ENCODE measurements at regions not wholly inside any gene's neighbourhood (a gene's known extent, or its start where the extent isn't known, plus 50 kb on each side); places are given as distances from the start of the nearest gene placed in this dataset.

- no peak for TF ChIP-seq ZNF318 (CRISPR knock-in tag; IDR thresholded peaks at IDR 0.05)
These were observed 1147.2 kb downstream of the VRK1 start (continued) for GRCh38 chr14:97944380-97944779.

GRCh38 chr14:97945631-97946030 is 1148.4 kb downstream of the VRK1 start:
- Histone ChIP-seq H3K36me3 (replicated peaks in 1 of 2; ENCODE audit: control insufficient read depth in 1 of 2, insufficient read depth in 2 of 2, low read length in 2 of 2) (no peaks in the 10 kb centered on the region), H4K20me1 (ENCODE audit: insufficient read depth, low read length) (no peaks in the 10 kb centered on the region), H3K79me2 (ENCODE audit: insufficient read depth, low read length) (no peaks in the 10 kb centered on the region), H3K9me3 (ENCODE audit: low read length) (peaks cover 97% of the 10 kb centered on the region), H3K4me1 (ENCODE audit: insufficient read depth, low read length) (no peaks in the 10 kb centered on the region), H3K27ac (ENCODE audit: extremely low read length, insufficient read depth, low read length) (no peak overlapping the region), H2AFZ (ENCODE audit: low read length) (no peak overlapping the region), H3K27me3 (ENCODE audit: control insufficient read depth in 1 of 2, insufficient read depth in 2 of 2, low read length in 2 of 2) (no peaks in the 10 kb centered on the region), H3K4me2 (ENCODE audit: low read depth, low read length) (no peak overlapping the region), H3K4me3 (replicated peaks in 1 of 3; ENCODE audit: insufficient read depth in 1 of 3, low read depth in 2 of 3, low read length in 3 of 3) (no peak overlapping the region), H3K9ac (ENCODE audit: insufficient read depth, low read depth, low read length) (no peak overlapping the region)
- intact Hi-C loops (cut with micrococcal nuclease; ENCODE audit: unreplicated experiment) (no loop called here), in situ Hi-C loops (cut with HindIII; ENCODE audit: extremely low pct_ligation_motif_present, low pct_unique_long_range_greater_than_20kb) (no loop called here)
- no peak for TF ChIP-seq ZNF543 (CRISPR knock-in tag; IDR thresholded peaks at IDR 0.05)
- TF ChIP-seq SP1 (IDR thresholded peaks at IDR 0.05): no peak
- no peak for TF ChIP-seq SP1 (CRISPR knock-in tag; IDR thresholded peaks at IDR 0.05)
- no peak for TF ChIP-seq ZNF549 (CRISPR knock-in tag; IDR thresholded peaks at IDR 0.05)
- no peak for TF ChIP-seq TRIM22 (IDR thresholded peaks at IDR 0.05)
- no peak for TF ChIP-seq NFRKB (IDR thresholded peaks at IDR 0.05)
- TF ChIP-seq ZNF382 (CRISPR knock-in tag; IDR thresholded peaks at IDR 0.05; ENCODE audit: borderline replicate concordance): no peak
- no peak for TF ChIP-seq ZBTB14 (CRISPR knock-in tag; IDR thresholded peaks at IDR 0.05)
- no peak for TF ChIP-seq ZNF329 (CRISPR knock-in tag; IDR thresholded peaks at IDR 0.05; ENCODE audit: low read depth)
- TF ChIP-seq SMAD9 (CRISPR knock-in tag; IDR thresholded peaks at IDR 0.05): no peak
- no peak for TF ChIP-seq E2F1 (CRISPR knock-in tag; IDR thresholded peaks at IDR 0.05)
- ChIA-PET POLR2A (no interaction called here), CTCF (ENCODE audit: low intra/inter-chr PET ratio, low total read pairs) (no interaction called here)
- DNase-seq (ENCODE audit: low spot score): no peak
- ATAC-seq: no peak
- BruUV-seq (replicated peaks): no TSS peak
- no peak for FAIRE-seq

Data from HepG2 (cell line).